CD1c-positive myeloid dendritic cell (primary cell): ENCODE measurements at regions not wholly inside any gene's neighbourhood (a gene's known extent, or its start where the extent isn't known, plus 50 kb on each side); places are given as distances from the start of the nearest gene placed in this dataset.

Experiments used
- DNase-seq: peaks from one replicate; pipeline ENCODE4 v3.0.0-alpha.2; 2016; ENCODE audit errors: extremely low spot score

GRCh38 chr1:232445361-232446106, 184.4 kb downstream of the SIPA1L2 start:
- no peak for DNase-seq

GRCh38 chr1:232443372-232443771, 186.6 kb downstream of the SIPA1L2 start:
- no peak for DNase-seq

- DNase-seq = no peak
Measured at GRCh38 chr1:232441036-232441411, 188.9 kb downstream of the SIPA1L2 start.

GRCh38 chr1:232440325-232441035, 189.5 kb downstream of the SIPA1L2 start:
- no peak for DNase-seq

- DNase-seq = no peak
Measured at GRCh38 chr1:232439011-232439410, 190.9 kb downstream of the SIPA1L2 start.

- no peak for DNase-seq
Measured at GRCh38 chr1:232438476-232438875, 191.5 kb downstream of the SIPA1L2 start.

- no peak for DNase-seq
Measured at GRCh38 chr1:232437510-232437909, 192.4 kb downstream of the SIPA1L2 start.

GRCh38 chr1:232435729-232436128, 194.2 kb downstream of the SIPA1L2 start:
- no peak for DNase-seq

GRCh38 chr1:232432313-232432712, 197.6 kb downstream of the SIPA1L2 start:
- no peak for DNase-seq

GRCh38 chr1:232431748-232432147, 198.2 kb downstream of the SIPA1L2 start:
- DNase-seq = no peak

- no peak for DNase-seq
Measured at GRCh38 chr1:232431326-232431725, 198.6 kb downstream of the SIPA1L2 start.

GRCh38 chr1:232430467-232430866, 199.5 kb downstream of the SIPA1L2 start:
- no peak for DNase-seq

- DNase-seq = no peak
Measured at GRCh38 chr1:232428786-232429530, 201.0 kb downstream of the SIPA1L2 start.

GRCh38 chr1:232428036-232428645, 201.8 kb downstream of the SIPA1L2 start:
- DNase-seq = no peak

GRCh38 chr1:232426801-232427200, 203.1 kb downstream of the SIPA1L2 start:
- DNase-seq = no peak

GRCh38 chr1:232425421-232425820, 204.5 kb downstream of the SIPA1L2 start:
- DNase-seq = no peak

GRCh38 chr1:232423591-232423990, 206.3 kb downstream of the SIPA1L2 start:
- no peak for DNase-seq

GRCh38 chr1:232422898-232423297, 207.0 kb downstream of the SIPA1L2 start:
- DNase-seq = no peak

- no peak for DNase-seq
Measured at GRCh38 chr1:232422098-232422497, 207.8 kb downstream of the SIPA1L2 start.

- no peak for DNase-seq
Measured at GRCh38 chr1:232421143-232421796, 208.7 kb downstream of the SIPA1L2 start.

- DNase-seq = no peak
Measured at GRCh38 chr1:232417636-232418248, 212.2 kb downstream of the SIPA1L2 start.
